COLO829 (cell line): ENCODE measurements at regions not wholly inside any gene's neighbourhood (a gene's known extent, or its start where the extent isn't known, plus 50 kb on each side); places are given as distances from the start of the nearest gene placed in this dataset.

ENCODE experiments used
- DNase-seq: peaks from one replicate; pipeline ENCODE4 v3.0.0; 2012; ENCODE audit warnings: low spot score

DNA sequence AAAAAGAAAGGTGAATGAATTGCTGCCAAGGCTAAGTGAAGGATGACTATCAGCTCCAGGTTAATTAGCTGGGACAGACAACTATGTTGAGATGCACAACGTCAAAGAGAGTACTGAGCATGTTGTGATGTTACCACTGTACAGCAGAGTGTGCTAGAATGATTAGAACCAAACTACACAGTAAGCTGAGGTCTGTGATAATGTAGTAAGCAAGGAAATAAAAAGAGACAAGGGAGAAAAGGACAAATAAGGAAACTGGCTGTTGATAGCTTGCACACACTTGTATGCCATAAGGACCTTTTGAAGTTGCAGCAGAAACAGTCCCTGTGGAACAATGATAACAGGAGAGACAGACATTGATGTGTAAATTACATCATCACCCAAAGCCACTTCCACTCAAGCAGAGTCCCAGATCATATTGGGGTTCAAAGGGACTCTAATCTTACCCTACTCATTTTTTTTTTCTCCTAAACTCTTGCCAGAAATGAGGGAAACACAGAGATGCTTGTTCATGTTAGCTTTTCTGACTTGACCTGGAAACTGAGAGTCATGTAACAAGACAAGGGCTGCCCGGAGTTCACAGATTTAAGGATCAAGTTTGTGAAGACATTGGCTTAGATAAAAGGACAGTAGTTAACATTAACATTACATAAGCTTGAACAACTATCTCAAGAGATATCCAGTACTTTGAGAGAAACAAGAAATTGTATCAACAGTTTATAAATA is 189.9 kb downstream of the CENPW start:
- DNase-seq: no peak

DNA sequence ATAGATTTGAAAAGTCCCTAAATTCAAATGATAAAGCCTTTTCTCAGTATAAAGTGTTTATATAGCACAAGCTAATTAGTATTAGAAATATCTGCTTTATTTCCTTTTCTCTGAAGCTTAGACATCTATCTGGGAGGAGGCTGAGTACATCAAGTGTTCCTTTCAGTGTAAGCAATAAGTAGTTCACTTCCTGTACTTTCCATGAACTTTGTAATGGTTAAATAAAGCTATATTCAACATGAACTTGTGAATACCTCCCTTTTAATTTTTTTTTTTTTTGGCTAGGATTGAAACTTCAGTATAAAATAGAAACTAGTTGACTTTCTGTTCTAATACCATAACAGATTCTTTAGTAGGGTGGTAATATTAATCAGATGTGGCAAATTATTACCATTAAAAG is 190.9 kb downstream of the CENPW start:
- DNase-seq: peak; percentile 34

DNA sequence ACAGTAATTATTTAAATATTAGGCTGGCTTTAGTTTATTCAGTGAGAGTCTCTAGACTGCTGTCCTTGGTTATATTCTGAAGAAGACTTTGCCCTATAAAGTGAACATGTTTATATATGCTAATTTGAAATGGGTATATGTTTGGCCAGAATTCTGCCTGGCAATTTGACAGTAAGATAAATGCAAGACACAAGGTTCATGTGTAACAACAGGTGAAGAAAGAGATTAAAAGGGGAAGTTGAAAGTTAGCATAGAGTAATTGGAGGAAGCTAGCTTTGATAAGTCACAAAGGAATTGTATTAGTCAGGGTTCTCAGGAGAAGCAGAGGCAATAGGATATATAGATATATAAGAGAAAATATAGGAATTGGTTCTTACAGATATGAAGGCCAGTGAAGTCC is 191.4 kb downstream of the CENPW start:
- no peak for DNase-seq

DNA sequence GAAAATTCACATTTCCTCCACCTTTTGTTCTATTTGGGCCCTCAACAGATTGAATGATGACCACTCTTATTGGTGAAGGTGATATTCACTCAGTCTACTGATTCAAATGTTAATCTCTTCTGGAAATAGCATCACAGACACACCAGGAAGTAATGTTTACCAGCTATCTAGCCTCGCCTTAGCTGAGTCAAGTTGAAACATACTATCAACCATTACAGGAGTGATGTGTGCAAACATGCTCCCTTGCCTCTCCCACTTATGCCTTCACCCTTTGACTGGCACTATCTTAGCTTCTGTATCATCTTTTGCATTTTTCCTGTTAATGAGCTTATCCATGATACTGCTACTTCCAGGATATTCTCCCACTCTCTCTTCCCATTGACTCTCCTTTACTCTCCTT is 191.9 kb downstream of the CENPW start:
- no peak for DNase-seq

DNA sequence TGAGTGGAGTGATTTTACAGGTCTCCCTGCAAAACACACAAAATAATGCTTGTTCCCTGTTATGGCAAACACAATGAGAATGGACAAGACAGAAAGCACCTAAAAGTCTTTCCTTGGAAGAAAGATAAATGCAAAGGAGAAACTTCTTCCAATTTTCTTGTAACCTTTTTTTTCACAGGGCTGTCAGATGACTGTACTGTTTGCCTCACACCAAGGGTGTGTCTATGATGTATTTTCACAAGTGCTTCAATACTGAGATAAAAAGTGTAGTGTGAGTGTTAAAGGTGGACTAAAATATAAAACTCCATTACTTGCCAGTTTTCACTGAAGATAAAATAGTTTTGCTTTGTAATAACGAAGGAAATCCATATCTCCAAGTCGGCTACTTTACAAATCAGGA is 194.5 kb downstream of the CENPW start:
- DNase-seq: no peak

DNA sequence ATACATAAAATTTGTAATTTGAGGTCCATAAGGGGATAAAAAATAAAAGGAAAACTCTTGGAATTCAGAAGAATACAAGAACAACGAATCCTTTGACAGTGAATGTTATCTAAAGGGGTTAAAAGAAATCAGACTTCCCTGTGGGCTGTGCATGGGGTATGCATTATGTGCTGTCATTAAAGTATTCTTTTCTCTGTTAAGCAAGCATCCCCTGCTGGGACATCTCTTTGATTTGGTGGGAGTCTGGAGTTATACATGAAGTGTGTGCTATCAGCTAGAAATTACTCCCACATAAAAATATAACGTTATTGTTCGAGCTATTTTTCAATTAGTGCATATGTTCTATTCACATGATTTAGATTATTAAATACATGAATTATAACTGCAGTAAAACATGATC is 195.2 kb downstream of the CENPW start:
- DNase-seq: no peak

DNA sequence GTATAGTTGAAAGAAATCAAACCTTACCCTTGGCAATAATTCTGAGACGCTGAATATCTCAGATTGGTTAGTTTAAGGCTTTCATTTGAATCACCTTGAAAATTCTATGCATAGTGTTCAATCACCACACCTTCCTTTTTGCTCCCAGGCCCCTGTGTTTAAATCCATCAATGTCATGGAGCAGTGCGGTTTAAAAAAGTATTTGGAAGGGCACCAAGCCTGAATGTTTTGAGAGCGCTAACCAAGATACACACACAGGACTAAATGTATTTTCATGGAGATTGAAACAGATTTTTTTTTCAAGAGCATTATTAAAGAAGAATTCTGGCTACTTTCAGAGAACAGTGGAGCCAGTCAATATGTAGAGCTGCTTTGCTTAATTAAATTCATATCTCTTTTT is 195.7 kb downstream of the CENPW start:
- no peak for DNase-seq

DNA sequence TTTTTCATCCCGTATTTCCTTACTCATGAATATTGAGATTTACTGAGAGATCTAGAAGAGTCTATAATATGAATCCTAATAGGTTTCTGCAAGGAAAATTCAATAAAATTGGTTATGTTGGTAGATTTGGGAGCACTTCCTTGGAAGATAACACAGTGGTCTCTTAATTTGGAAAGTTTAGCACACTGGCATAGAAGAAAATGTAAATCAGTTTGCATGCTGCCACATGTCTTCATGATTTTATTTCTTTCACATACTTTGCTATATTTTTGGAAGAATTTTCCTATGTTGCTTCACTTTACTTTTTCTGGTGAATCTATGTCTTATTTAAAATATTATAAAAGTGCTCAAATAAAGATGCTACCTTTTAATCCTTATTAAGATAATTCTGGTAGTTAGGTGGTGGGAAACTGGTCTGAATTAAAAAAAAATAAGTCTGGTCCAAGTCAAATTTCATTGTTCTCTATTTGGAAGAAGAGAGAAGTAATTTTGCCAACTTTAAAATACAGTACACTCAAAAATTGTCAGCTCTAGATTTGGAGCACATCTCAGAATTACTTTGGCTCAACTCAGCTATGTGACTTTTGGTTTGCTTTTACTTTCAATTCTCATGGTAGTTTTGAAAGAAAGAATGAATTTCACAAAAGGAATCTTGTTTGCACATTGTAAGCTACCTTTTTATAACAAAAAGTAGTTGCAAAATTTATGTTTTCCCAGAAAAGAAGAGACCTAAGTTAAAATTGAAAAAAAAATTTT is 197.3 kb downstream of the CENPW start:
- DNase-seq: no peak

DNA sequence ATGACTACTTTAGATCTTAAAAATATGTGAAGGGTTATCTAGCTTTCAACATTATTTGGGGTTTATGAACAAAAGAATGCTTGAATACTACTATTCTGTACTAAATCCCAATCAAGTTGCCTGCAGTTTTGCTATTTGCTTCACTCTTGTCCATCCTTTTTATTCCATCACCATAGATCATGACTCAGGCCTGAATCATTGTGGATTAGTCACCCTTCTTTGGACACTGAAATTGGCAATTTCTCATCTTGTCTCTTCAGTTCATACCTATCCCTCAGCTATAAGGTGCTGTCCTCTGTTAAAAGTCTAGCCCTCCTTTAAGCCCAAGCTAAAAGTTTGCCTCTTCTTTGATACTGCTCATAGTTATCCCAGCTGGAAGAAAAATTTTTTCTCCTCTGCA is 199.1 kb downstream of the CENPW start:
- DNase-seq: peak; percentile 28

DNA sequence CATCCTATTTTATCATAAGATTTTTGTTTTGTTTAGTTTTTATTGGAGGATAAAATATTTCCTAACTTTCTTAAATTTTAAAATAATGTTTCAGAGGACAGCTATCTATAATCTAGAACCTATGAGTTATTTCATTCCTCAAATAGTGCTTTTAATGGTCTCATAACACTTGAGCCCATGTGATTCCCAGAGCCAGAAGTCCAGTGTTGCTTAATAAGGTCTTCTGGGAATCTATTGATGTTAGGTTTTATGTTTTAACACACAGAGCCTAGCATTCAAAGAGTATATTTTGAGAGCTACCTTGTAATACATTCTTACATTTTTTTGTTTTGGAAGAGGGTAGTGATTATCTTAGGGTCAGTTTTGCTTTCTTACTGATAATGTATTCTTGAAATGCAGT is 200.2 kb downstream of the CENPW start:
- no peak for DNase-seq

DNA sequence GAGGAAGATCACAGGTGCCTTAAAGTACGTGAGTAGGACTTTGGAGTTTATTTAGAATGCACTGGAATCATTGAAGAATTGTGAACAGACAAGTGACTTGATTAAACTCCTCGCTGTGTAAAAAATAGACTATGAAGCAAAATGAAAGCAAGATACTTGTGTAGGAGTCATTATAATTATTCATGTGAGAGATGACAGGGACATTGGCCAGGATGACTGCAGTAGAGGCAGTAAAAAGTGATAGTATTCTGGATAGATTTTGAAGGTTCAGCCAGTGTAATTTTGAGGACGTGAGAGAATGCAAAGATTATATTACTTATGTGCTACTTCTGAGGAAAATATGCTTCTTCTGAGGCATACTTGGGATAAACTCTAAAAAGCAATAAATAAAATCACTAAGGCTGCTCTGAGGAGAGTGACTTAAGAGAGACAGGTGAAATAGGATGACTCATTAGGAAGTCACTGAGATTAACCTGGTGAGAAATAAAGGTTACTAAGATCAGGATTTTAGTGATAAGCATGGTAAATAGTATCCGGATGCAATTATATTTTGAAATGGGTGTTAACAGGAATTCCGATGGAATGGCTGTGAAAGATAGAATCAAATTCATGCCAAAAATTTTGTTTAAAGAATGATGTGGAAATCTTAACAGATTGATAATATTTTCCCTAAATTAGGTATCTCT is 202.0 kb downstream of the CENPW start:
- DNase-seq: no peak

DNA sequence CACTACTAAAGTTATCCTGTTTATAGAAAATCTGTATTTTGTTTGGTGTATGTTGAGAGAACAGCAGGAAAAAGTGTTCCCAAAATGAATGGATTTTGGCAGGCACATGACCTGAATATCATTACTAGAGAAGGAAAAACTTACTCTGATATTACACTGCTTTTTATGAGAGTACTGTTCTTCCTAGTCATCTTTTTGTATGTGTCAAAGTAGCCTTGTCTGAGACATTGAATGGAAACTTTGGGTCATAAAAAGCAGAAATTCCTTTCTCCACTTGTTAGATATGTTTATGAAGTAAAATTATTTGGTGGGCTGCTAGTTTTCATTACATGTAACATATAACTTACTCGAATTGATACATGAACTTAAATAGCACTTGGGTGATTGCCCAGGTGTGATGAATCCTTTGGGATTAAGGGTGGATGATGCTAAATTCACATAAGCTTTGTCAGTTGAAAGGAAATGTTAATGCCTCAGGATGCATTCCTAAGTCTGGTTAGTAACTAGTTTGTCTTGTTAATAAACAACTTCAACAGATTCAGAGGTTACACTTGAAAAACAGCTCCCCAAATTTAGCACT is 206.7 kb downstream of the CENPW start:
- no peak for DNase-seq

DNA sequence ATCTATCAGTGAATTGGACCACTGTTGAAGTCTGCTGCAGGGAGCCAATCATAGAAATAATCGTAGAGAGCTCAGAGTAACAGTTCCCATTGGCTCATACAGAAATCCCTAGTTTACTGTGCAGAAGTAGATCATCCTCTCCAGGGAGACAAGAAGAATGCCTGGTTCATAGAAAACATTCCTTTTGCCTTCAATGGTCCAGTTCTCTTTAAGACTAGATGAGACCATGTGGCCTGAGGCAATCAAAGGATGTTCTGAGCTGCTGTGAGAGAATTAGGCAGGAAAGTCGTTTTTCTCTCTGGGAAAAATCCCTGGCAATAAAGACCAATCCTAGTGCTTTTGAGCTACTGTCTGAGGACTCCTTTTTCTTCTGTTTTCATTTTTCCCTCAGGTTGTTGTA is 208.4 kb downstream of the CENPW start:
- peak; percentile 18 for DNase-seq

DNA sequence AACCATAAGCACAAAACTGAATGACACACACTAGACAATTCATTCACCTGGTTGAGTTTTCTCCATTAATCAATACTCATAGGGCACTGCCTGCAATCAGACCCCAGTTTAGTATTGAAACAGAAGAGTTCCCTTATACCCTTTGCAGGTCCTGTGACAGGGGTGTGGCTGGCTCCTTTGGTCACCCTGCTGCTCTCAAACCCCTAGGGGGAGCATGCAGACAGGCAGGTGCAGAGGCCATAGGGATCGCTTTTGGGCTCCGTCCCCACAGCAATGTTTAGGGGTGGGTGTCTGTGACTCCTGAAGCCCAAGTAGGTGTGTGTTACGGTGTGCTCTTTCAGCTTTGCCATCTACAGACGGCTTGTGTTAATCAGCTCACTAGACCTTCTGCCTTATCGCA is 210.4 kb downstream of the CENPW start:
- no peak for DNase-seq

DNA sequence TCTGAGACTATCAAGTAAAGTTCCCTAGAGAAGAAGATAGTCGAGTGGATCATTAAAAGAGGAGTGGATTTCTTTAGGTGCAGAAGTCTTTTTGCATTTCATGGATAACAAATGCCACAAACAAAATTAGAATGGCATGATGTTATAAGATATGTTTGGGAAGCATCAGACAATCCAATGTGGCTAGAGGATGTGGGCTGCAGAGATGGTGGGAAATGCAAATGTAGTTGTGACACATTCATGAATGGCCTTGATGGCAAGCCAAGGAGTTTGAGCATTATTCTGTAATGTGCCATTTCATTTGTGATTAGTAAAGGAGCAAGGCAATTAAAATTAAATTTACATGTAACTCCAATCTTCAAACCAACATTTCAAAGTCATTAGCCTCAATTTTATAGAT is 211.9 kb downstream of the CENPW start:
- no peak for DNase-seq

DNA sequence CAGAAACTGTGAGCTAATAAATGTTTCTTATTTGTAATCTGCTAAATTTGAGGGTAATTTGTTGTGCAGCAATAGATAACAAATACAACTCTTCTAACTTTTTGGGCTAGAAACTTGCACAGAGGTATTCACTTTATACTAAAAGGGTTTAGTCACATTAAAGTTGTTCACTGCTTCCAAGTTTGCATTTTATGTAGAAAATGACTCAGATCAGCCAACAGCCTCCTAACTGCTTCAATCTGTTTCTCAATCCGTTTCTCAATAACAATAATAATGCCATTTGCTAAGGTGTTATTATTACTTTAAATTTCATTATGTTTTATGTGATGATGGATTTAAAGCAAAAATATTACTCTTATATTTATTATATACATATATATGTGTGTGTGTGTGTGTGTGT is 213.9 kb downstream of the CENPW start:
- no peak for DNase-seq

DNA sequence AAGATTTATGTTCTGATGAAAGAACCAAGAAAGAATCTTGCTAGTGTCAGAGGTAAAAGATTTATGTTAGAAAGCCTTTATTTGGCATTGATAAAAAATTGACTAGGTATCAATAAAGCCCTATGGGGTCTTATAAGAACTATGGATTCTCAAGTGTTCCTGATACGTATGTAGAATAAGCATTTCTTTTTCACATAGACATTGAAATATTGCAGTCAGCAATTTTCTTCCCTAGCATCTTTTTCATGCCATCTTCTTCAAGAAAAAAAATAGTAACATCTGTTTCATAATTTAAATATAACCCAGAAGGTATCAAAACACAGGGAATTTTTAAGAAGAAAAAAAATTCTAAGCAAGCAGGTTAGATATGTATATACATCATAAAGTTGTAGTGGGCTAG is 230.6 kb downstream of the CENPW start:
- DNase-seq: no peak

DNA sequence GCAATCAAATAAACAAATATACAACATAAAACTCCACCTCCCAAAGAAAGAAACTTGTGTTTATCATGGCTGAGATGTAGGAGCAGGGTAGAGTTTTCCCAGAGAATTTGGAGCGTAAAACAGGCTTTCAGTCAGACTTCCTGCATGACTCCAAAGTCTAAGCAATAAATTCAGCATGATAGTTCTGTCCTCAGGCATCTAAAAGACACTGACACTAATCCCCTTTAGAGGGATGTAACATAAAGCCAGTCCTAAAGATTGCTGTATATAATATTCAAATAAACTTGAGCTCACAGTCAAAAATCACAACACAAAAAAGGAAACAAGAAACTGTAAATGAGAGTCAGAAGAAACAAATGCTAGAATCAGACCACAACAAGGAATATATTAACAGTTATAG is 234.4 kb downstream of the CENPW start:
- no peak for DNase-seq

DNA sequence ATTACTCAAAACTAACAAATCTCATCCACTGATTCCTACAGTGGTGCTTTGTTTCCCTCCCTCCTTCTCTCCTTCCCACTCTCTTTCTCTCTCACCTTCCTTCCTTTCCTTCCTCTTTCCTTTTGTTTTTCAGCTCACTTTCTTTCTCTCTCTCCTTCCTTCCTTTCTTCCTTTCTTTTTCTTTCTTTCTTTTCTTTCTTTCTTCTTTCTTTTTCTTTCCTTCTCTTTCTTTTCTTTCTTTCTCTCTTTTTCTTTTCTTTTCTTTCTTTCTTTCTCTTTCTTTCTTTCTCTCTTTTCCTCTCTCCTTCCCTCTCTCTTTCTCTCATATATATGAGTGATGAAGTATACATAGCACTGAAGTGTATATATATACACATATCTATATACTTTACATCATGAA is 241.4 kb downstream of the CENPW start:
- DNase-seq: no peak

DNA sequence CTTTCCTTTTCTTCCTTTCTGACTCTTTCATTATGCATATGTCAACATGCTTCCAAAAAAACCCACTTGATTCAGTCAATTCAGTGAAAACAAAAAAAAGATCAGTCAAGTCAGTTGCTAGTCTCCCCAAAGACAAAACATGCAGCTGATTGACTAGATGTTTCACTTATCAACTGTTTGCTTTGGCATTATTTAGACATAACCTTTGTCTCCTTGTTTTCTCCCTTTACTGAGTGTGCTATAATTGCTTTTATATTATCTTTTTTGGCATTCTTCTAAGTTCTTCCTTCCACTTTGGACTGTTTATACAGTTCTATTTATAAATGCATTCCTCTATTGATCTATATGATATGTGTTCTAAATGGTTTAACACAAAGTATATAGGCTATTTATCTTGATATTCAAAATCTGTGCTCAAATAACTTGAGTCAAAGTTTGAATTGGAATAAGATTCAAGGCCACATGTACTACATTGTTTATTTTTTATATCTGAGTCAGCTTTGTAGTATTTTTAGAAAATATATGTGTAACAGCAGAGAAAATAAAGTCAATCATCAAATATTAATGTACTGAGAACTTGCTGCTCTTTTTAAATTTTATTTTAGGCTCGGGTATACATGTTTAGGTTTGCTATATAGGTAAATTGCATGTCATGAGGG is 260.5 kb downstream of the CENPW start:
- no peak for DNase-seq

DNA sequence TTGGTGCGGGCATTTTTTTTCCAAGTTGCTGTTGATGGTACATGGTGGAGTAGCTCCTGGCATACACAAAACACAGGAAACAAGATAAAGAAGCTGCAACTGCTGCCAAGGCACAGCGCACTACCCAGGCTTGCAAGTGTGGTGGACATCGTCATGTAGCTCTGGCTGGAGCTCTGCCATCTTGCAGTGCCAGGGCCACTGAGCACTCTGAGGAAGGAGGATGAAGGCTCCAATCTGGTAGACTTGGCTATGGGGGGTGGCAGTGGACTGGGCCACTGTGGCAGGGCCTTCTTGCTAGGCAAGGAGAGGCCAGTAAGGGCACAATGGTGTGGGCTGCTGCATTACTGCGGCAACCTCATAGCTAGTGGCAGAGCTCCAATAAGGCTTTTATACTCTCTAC is 263.5 kb downstream of the CENPW start:
- DNase-seq: no peak

DNA sequence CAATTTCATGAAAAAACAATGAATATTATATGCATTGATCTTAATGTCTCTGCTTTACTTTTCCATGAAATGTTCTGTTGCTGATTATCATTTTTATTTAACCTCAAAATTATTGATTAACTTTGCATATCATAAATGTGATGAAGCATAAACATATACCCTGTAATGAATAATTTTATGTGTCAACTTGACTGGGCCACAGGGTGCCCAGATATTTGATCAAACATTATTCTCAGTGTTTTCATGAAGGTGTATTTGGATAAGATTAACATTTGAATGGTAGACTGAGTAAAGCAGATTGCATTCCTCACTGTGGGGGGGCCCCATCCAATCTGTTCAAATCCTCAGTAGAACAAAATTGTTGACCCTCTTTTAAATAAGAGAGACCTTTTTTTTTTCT is 265.2 kb downstream of the CENPW start:
- no peak for DNase-seq
